BLaER1 treated with 17β-estradiol and CSF1 and Interleukin-3, amounts not matched to agents 10 nM and 100 nM (cell line): ENCODE measurements at regions not wholly inside any gene's neighbourhood (a gene's known extent, or its start where the extent isn't known, plus 50 kb on each side); places are given as distances from the start of the nearest gene placed in this dataset.
A peak's percentile ranks its signal among the peaks of the same experiment; 100 is the strongest.

Experiments used
- H3K27ac ChIP-seq, 11 experiments: shearing (Covaris generic); formaldehyde crosslinking; 2 replicates each; pipeline ENCODE4 v1.8.1; 2022
- H3K27me3 ChIP-seq, 11 experiments: shearing (Covaris generic); formaldehyde crosslinking; 2 replicates each; pipeline ENCODE4 v1.8.1; 2022
- H3K36me3 ChIP-seq, 11 experiments: shearing (Covaris generic); formaldehyde crosslinking; 2 replicates each; pipeline ENCODE4 v1.8.1; 2022
- H3K4me1 ChIP-seq, 10 experiments: shearing (Covaris generic); formaldehyde crosslinking; 2 replicates each; pipeline ENCODE4 v1.8.1; 2022
- H3K4me2 ChIP-seq, 11 experiments: shearing (Covaris generic); formaldehyde crosslinking; 2 replicates each; pipeline ENCODE4 v1.8.1; 2022
- H3K4me3 ChIP-seq, 10 experiments: shearing (Covaris generic); formaldehyde crosslinking; 2 replicates each; pipeline ENCODE4 v1.8.1; 2022
- H3K9ac ChIP-seq, 11 experiments: shearing (Covaris generic); formaldehyde crosslinking; 2 replicates each; pipeline ENCODE4 v1.8.1; 2022
- H3K9me3 ChIP-seq, 11 experiments: shearing (Covaris generic); formaldehyde crosslinking; replicated peaks in 1 of 11; 2 replicates each; pipeline ENCODE4 v1.8.1; 2022
- H4K20me1 ChIP-seq, 11 experiments: shearing (Covaris generic); formaldehyde crosslinking; 2 replicates each; pipeline ENCODE4 v1.8.1; 2022
- Cebpa-rat ChIP-seq, 11 experiments: shearing (Covaris generic); IDR thresholded peaks; 2 replicates each; pipeline ENCODE4 v1.8.1; 2022

DNA sequence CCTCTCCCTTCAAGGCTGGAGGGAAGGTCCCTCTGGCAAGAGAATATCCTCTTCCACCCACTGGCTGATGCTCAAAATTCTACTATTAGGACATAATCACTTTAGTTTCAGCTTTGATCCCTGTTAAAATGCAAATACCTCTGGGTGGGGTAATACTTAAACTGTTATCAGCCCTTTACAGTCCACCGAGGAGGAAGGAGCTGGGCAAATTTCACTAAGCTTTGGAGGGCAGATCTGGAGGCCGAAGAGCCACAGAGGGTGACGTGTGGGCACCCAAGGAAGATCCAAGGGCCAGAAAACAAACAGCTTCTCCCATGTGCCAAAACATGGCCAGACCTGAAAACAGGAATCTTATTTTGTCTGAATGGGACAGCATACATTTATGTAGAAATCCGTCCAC lies 74.6 kb upstream of the BCL11A start:
- Histone ChIP-seq H4K20me1 (no peaks in the 10 kb centered on the region), H3K27ac (no peak overlapping the region), H3K4me2 (no peak overlapping the region), H3K9me3 (peaks cover 0 to 8% (median 0%) of the 10 kb centered on the region in 11 experiments; a peak in 2 of 22 replicates), H3K9ac (no peak overlapping the region), H3K27me3 (no peaks in the 10 kb centered on the region), H3K4me1 (peaks cover 0 to 9% (median 4%) of the 10 kb centered on the region in 10 experiments; a peak in 6 of 20 replicates), H3K36me3 (no peaks in the 10 kb centered on the region), H3K4me3 (no peak overlapping the region)
- no peak for TF ChIP-seq Cebpa-rat (IDR thresholded peaks at IDR 0.05)

DNA sequence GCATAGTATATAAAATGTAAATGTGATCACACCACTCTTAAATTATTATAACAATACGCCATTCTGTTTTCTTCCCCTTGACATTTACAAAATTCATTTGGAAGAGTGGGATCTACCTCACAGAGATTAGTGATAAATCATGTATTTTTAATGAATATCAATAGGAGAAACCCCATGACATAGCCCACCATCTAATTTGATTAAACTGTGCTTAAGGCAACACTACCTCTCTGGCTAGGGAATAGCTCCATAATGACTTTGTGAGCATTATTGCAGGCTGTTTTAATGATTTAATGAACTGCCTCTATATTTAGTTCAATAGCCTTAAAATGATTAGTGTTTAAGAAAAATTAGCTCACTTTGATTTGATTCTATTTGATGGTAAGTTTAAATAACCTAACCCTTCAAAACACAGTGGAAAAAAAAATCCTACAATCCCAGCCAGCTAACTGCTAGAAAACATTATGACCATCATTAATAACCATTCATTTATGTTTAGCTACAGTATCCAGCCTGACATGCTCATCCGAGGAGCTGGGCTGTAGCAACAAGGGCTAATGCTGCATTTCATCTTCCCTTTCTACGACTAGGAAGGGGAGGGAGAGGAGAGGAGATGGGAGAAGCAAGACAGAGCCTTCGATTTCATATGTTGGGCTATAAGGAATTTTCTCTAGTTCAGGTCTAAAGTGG lies 75.3 kb upstream of the BCL11A start:
- H4K20me1 ChIP-seq, result no peaks in the 10 kb centered on the region
- peaks cover 0 to 10% (median 4%) of the 10 kb centered on the region in 10 experiments; a peak in 6 of 20 replicates for H3K4me1 ChIP-seq
- H3K27ac ChIP-seq, result no peak overlapping the region
- peaks cover 0 to 8% (median 0%) of the 10 kb centered on the region in 11 experiments; a peak in 2 of 22 replicates for H3K9me3 ChIP-seq
- H3K27me3 ChIP-seq, result no peaks in the 10 kb centered on the region
- no peak overlapping the region for H3K9ac ChIP-seq
- no peaks in the 10 kb centered on the region for H3K36me3 ChIP-seq
- no peak for TF ChIP-seq Cebpa-rat (IDR thresholded peaks at IDR 0.05)
- no peak overlapping the region for H3K4me2 ChIP-seq
- no peak overlapping the region for H3K4me3 ChIP-seq

DNA sequence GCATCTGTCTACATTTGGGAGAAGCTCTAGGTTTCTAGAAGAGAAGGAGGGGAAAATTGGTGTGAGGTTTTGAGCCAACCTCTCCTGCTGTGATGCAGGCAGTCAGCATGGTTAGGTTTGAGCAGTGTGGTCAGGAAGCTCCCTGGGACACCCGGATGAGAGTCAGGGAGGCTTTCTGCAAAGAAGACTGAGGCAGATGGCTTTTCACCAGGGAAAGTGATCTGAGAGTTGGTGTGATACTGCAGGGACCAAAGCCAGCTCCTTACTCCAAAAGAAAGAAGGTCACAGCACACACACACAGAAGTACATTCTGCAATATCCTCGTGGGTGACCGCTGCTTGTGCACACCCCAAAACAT lies 75.8 kb upstream of the BCL11A start:
- Histone ChIP-seq H3K4me1 (peaks cover 0 to 10% (median 4%) of the 10 kb centered on the region in 10 experiments; a peak in 6 of 20 replicates), H3K9me3 (peaks cover 0 to 8% (median 0%) of the 10 kb centered on the region in 11 experiments; a peak in 2 of 22 replicates), H3K27me3 (no peaks in the 10 kb centered on the region), H4K20me1 (no peaks in the 10 kb centered on the region), H3K4me2 (no peak overlapping the region), H3K36me3 (no peaks in the 10 kb centered on the region), H3K27ac (no peak overlapping the region), H3K4me3 (no peak overlapping the region), H3K9ac (no peak overlapping the region)
- TF ChIP-seq Cebpa-rat (IDR thresholded peaks at IDR 0.05), result no peak

DNA sequence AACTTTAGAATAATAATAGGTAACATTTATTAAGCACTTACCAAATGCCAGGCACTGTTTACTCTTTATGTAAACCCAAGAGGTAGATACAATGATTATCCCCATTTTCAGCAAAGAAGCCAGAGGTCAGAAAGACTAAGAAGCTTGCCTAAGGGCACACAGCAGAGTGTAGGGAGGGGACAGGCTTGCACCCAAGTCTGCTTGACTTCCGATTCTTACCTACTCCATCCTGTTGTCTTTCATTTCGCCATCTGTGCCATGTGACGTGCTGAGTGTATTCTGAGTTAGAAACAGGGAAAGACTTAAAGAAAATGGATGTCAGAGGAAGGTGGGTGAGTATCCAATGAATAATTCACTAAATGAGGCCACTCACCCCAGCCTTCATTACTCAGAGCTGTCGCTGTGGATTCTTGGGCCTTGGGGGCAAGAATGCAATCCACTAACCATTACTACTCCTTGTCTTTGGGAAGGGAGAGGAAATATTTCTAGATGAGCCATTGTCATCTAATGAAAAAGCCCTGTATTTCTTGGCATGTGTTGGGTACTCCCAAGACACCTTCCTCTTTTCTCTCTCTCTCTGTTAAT lies 76.4 kb upstream of the BCL11A start:
- no peak overlapping the region for H3K27ac ChIP-seq
- no peak for TF ChIP-seq Cebpa-rat (IDR thresholded peaks at IDR 0.05)
- no peak overlapping the region for H3K4me3 ChIP-seq
- peaks cover 0 to 8% (median 0%) of the 10 kb centered on the region in 11 experiments; a peak in 2 of 22 replicates for H3K9me3 ChIP-seq
- no peaks in the 10 kb centered on the region for H4K20me1 ChIP-seq
- no peak overlapping the region for H3K4me2 ChIP-seq
- H3K36me3 ChIP-seq, result no peaks in the 10 kb centered on the region
- H3K9ac ChIP-seq, result no peak overlapping the region
- H3K27me3 ChIP-seq, result no peaks in the 10 kb centered on the region
- H3K4me1 ChIP-seq, result peaks cover 0 to 10% (median 4%) of the 10 kb centered on the region in 10 experiments; a peak in 6 of 20 replicates

DNA sequence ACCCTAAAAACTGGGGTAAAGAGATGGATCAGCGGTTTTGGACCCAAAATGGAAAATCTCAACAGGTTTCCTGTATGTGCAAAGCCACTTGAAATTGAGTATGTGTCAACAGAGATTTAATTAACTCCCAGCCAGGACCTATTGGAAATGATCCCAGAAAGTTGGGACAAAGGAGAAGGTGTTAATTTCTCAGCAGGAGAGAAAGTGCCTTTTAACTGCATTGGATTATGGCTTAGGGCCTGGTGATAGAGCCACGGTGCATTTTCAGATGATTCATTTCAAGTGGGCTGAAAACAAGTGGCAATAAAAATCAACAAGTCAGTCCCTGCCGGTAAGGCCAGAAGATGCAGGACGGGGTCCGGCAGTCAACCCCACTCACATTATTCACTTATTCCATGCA lies 80.2 kb upstream of the BCL11A start:
- H3K9me3 ChIP-seq, result peaks cover 0 to 8% (median 0%) of the 10 kb centered on the region in 11 experiments; a peak in 2 of 22 replicates
- no peaks in the 10 kb centered on the region for H4K20me1 ChIP-seq
- H3K4me1 ChIP-seq, result peaks cover 0 to 10% (median 4%) of the 10 kb centered on the region in 10 experiments; a peak in 6 of 20 replicates
- H3K27me3 ChIP-seq, result no peaks in the 10 kb centered on the region
- H3K27ac ChIP-seq, result no peak overlapping the region
- no peaks in the 10 kb centered on the region for H3K36me3 ChIP-seq
- H3K4me2 ChIP-seq, result no peak overlapping the region
- no peak overlapping the region for H3K9ac ChIP-seq
- no peak for TF ChIP-seq Cebpa-rat (IDR thresholded peaks at IDR 0.05)
- no peak overlapping the region for H3K4me3 ChIP-seq

DNA sequence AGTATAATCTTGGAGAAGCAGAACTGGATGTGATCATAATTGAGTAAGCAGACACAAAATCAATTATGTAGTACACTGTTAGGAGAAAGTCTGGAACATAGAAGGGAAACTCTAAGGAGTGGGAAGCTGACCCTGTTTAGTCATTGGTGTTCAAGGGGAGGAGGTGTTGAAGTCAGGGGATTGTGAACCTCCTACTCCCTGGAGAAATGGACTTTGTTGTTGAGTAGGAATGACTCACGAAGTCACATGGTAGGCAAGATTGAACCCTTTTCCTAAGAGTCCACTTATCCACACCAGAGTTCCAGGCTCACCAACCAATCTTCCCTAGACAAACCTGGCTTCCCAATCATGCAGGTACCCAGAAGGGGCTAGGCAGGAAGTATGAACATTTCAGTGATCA lies 81.0 kb upstream of the BCL11A start:
- no peak overlapping the region for H3K4me2 ChIP-seq
- peaks cover 0 to 10% (median 4%) of the 10 kb centered on the region in 10 experiments; a peak in 6 of 20 replicates for H3K4me1 ChIP-seq
- H3K9me3 ChIP-seq, result peaks cover 0 to 8% (median 0%) of the 10 kb centered on the region in 11 experiments; a peak in 2 of 22 replicates
- no peak overlapping the region for H3K4me3 ChIP-seq
- H4K20me1 ChIP-seq, result no peaks in the 10 kb centered on the region
- H3K36me3 ChIP-seq, result no peaks in the 10 kb centered on the region
- no peak for TF ChIP-seq Cebpa-rat (IDR thresholded peaks at IDR 0.05)
- no peaks in the 10 kb centered on the region for H3K27me3 ChIP-seq
- H3K27ac ChIP-seq, result no peak overlapping the region
- no peak overlapping the region for H3K9ac ChIP-seq

DNA sequence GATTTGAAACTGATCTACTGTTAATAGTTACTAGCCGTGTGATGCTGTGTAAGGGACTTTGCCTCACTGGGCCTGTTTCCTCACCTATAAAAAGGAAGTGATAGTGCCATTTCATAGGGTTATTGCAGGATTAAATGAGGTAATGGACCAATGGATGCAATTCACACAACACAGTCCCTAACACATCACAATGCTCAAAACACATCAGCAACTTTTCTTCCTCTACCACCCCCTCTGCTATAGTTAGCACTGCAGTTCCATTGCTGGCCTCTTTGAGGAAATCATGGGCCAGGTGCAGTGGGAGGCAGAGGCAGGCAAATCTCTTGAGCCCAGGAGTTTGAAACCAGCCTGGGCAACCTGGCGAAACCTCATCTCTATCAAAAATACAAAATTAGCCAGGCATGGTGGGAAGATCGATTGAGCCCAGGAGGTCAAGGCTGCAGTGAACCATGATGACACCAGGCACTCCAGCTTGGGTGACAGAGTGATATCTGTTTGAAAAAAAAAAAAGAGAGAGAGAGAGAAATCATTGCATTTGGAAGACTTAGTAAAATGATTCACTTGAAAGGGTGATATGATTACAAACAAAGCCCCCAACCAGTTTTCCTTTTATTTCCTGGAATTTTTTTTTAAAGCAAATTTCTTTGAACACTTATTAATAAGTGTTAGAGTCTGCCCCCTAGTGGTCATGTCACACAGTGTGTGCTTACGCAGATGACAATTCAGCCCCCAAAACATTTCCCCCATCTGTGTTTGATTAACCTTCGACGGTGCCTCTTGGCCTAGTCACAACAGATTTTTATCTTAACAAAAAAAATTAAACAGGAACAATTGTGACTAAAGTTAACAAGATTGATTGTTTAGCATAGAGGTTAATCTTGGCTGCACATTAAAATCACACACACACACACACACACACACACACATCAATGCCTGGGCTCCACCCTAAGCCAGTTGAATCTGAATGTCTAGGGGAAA lies 88.6 kb upstream of the BCL11A start:
- Histone ChIP-seq H3K9me3 (no peaks in the 10 kb centered on the region), H3K27me3 (no peaks in the 10 kb centered on the region), H3K9ac (no peak overlapping the region), H4K20me1 (no peaks in the 10 kb centered on the region), H3K4me1 (peaks cover 0 to 13% (median 7%) of the 10 kb centered on the region in 10 experiments; a peak in 12 of 20 replicates), H3K27ac (no peak overlapping the region), H3K4me3 (no peak overlapping the region), H3K4me2 (peak overlapping the region in 8 of 11 experiments; percentile 2 to 41 (median 22); a peak in 7 of 22 replicates), H3K36me3 (no peaks in the 10 kb centered on the region)
- TF ChIP-seq Cebpa-rat (IDR thresholded peaks at IDR 0.05), result no peak

DNA sequence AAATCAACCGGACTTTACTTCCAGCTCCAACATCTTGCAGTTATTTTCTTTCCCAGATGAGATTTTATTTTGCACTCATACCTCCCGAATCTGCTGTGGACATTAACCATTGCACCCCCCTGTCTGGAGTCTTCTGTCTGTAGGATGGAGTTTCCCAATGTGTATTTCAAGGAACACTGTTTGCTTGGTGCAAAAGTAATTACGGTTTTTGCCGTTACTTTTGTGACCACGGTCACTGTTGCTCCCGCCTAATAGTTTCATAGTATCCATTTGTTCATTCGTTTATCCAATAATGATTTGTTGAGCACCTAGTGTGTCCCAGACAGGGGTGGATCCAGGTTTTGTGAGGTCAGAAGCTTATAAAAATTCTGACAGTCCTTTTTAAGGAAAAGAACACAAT lies 90.3 kb upstream of the BCL11A start:
- TF ChIP-seq Cebpa-rat (IDR thresholded peaks at IDR 0.05), result no peak
- H3K4me3 ChIP-seq, result no peak overlapping the region
- H3K36me3 ChIP-seq, result no peaks in the 10 kb centered on the region
- H3K9me3 ChIP-seq, result no peaks in the 10 kb centered on the region
- H3K4me1 ChIP-seq, result peaks cover 0 to 13% (median 7%) of the 10 kb centered on the region in 10 experiments; a peak in 12 of 20 replicates
- no peak overlapping the region for H3K27ac ChIP-seq
- no peaks in the 10 kb centered on the region for H3K27me3 ChIP-seq
- no peaks in the 10 kb centered on the region for H4K20me1 ChIP-seq
- no peak overlapping the region for H3K4me2 ChIP-seq
- no peak overlapping the region for H3K9ac ChIP-seq

DNA sequence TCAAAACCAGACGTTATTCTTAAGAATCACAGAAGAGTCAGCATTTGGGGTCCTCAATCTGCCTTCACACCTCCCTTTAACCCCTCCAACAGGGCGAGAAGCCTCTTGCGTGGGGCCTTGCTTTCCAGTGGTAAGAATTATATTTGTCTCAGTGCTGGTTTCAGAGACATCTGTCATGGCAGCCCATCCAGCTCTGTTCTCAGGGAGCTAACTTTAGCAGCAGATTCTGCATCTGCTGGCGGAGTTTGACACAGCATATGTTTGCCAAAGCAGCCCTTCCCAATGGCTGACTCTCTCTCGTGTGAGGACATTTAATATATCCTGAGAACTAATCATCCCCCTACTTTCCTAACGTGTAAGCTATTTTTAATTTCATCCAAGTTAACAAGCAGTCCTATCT lies 91.5 kb upstream of the BCL11A start:
- Histone ChIP-seq H3K27ac (no peak overlapping the region), H4K20me1 (no peaks in the 10 kb centered on the region), H3K4me3 (no peak overlapping the region), H3K4me2 (no peak overlapping the region), H3K9ac (no peak overlapping the region), H3K27me3 (no peaks in the 10 kb centered on the region), H3K36me3 (no peaks in the 10 kb centered on the region), H3K9me3 (no peaks in the 10 kb centered on the region), H3K4me1 (peaks cover 0 to 13% (median 8%) of the 10 kb centered on the region in 10 experiments; a peak in 12 of 20 replicates)
- TF ChIP-seq Cebpa-rat (IDR thresholded peaks at IDR 0.05), result no peak
